GM21717 (cell line): ENCODE measurements at regions not wholly inside any gene's neighbourhood (a gene's known extent, or its start where the extent isn't known, plus 50 kb on each side); places are given as distances from the start of the nearest gene placed in this dataset.
"Not testable (repeated sequence)": the region's sequence is repeated elsewhere in the genome, so short reads cannot be mapped to it uniquely, and the experiment has no call there.

Source experiments
- ATAC-seq: cut with Tn5 transposase; IDR thresholded peaks from one replicate; pipeline ENCODE4 v1.9.1; 2021; ENCODE audit warnings: mild to moderate bottlenecking, moderate library complexity; ENCODE audit not compliant: unreplicated experiment

GRCh38 chr3:145906301-145906700 is 254.7 kb downstream of the PLOD2 start:
- ATAC-seq: no peak

GRCh38 chr3:145906755-145907154 is 254.2 kb downstream of the PLOD2 start:
- ATAC-seq: no peak

GRCh38 chr3:145911016-145911415 is 250.0 kb downstream of the PLOD2 start:
- ATAC-seq: no peak

- no peak for ATAC-seq
Measured at GRCh38 chr3:145915787-145916186, 245.2 kb downstream of the PLOD2 start.

- not testable (repeated sequence) for ATAC-seq
Measured at GRCh38 chr3:145927736-145928135, 233.2 kb downstream of the PLOD2 start.

- ATAC-seq: no peak
Measured at GRCh38 chr3:145936971-145937370, 224.0 kb downstream of the PLOD2 start.

- ATAC-seq: no peak
Measured at GRCh38 chr3:145939431-145939830, 221.6 kb downstream of the PLOD2 start.

- no peak for ATAC-seq
Measured at GRCh38 chr3:145942052-145942451, 218.9 kb downstream of the PLOD2 start.

GRCh38 chr3:145943952-145944351 is 217.0 kb downstream of the PLOD2 start:
- ATAC-seq: no peak

- no peak for ATAC-seq
Measured at GRCh38 chr3:145951441-145951840, 209.5 kb downstream of the PLOD2 start.

- ATAC-seq: no peak
Measured at GRCh38 chr3:145952536-145952935, 208.4 kb downstream of the PLOD2 start.

- no peak for ATAC-seq
Measured at GRCh38 chr3:145953316-145953715, 207.7 kb downstream of the PLOD2 start.

- ATAC-seq: no peak
Measured at GRCh38 chr3:145959457-145960088, 201.4 kb downstream of the PLOD2 start.

GRCh38 chr3:145963111-145963510 is 197.9 kb downstream of the PLOD2 start:
- no peak for ATAC-seq

GRCh38 chr3:145967043-145967442 is 193.9 kb downstream of the PLOD2 start:
- no peak for ATAC-seq

- no peak for ATAC-seq
Measured at GRCh38 chr3:145971186-145971585, 189.8 kb downstream of the PLOD2 start.

GRCh38 chr3:145972851-145973250 is 188.1 kb downstream of the PLOD2 start:
- no peak for ATAC-seq

GRCh38 chr3:145981056-145981455 is 179.9 kb downstream of the PLOD2 start:
- ATAC-seq: no peak

GRCh38 chr3:145983101-145983500 is 177.9 kb downstream of the PLOD2 start:
- no peak for ATAC-seq
